ENCODE measurements at regions not wholly inside any gene's neighbourhood (a gene's known extent, or its start where the extent isn't known, plus 50 kb on each side); places are given as distances from the start of the nearest gene placed in this dataset.

GRCh38 chr3:187518207-187518606 lies 150.0 kb downstream of the RTP4 start:
- Histone ChIP-seq H3K4me3 (no peak overlapping the region), H3K4me1 (no peaks in the 10 kb centered on the region), H3K36me3 (no peaks in the 10 kb centered on the region), H3K27me3 (no peaks in the 10 kb centered on the region), H3K9me3 (peaks cover 0 to under 1% of the 10 kb centered on the region in 2 donors), H3K27ac (no peak overlapping the region)
- TF ChIP-seq CTCF (IDR thresholded peaks at IDR 0.05): no peak
- no peak for DNase-seq (ENCODE audit: low spot score in 2 of 2)
- intact Hi-C loops (cut with DNase I): no loop called here

GRCh38 chr3:187516446-187517185 lies 148.4 kb downstream of the RTP4 start:
- Histone ChIP-seq H3K36me3 (no peaks in the 10 kb centered on the region), H3K9me3 (peaks cover 0 to 9% of the 10 kb centered on the region in 2 donors), H3K27me3 (no peaks in the 10 kb centered on the region), H3K4me3 (no peak overlapping the region), H3K4me1 (no peaks in the 10 kb centered on the region), H3K27ac (no peak overlapping the region)
- no peak for DNase-seq (ENCODE audit: low spot score in 2 of 2)
- intact Hi-C loops (cut with DNase I): no loop called here
- TF ChIP-seq CTCF (IDR thresholded peaks at IDR 0.05): no peak

- Histone ChIP-seq H3K9me3 (peaks cover 0 to 5% of the 10 kb centered on the region in 2 donors), H3K27ac (no peak overlapping the region), H3K4me1 (no peaks in the 10 kb centered on the region), H3K4me3 (no peak overlapping the region), H3K36me3 (no peaks in the 10 kb centered on the region), H3K27me3 (no peaks in the 10 kb centered on the region)
- no peak for DNase-seq (ENCODE audit: low spot score in 2 of 2)
- intact Hi-C loops (cut with DNase I): no loop called here
- TF ChIP-seq CTCF (IDR thresholded peaks at IDR 0.05): no peak
These were observed 139.7 kb downstream of the RTP4 start for GRCh38 chr3:187507905-187508304.

GRCh38 chr3:187507266-187507665 lies 139.1 kb downstream of the RTP4 start:
- intact Hi-C loops (cut with DNase I): no loop called here
- no peak overlapping the region for H3K27ac ChIP-seq
- no peak for DNase-seq (ENCODE audit: low spot score in 2 of 2)
- no peaks in the 10 kb centered on the region for H3K27me3 ChIP-seq
- no peaks in the 10 kb centered on the region for H3K36me3 ChIP-seq
- H3K4me1 ChIP-seq: no peaks in the 10 kb centered on the region
- H3K9me3 ChIP-seq: no peaks in the 10 kb centered on the region
- no peak for TF ChIP-seq CTCF (IDR thresholded peaks at IDR 0.05)
- no peak overlapping the region for H3K4me3 ChIP-seq

GRCh38 chr3:187504435-187504834 lies 136.2 kb downstream of the RTP4 start:
- Histone ChIP-seq H3K36me3 (no peaks in the 10 kb centered on the region), H3K4me3 (no peak overlapping the region), H3K27ac (no peak overlapping the region), H3K9me3 (no peaks in the 10 kb centered on the region), H3K4me1 (no peaks in the 10 kb centered on the region), H3K27me3 (no peaks in the 10 kb centered on the region)
- DNase-seq (ENCODE audit: low spot score in 2 of 2): no peak
- intact Hi-C loops (cut with DNase I): no loop called here
- TF ChIP-seq CTCF (IDR thresholded peaks at IDR 0.05): no peak
